SU-DHL-6 (cell line): ENCODE measurements at regions not wholly inside any gene's neighbourhood (a gene's known extent, or its start where the extent isn't known, plus 50 kb on each side); places are given as distances from the start of the nearest gene placed in this dataset.

ENCODE experiments used
- H2AFZ ChIP-seq: fragments of 200-600 bp; sonication (generic); 2 replicates; pipeline ENCODE4 v1.6.1; 2014; ENCODE audit warnings: low read depth, mild to moderate bottlenecking, moderate library complexity, mixed read lengths, antibody characterized with exemption, low read length; ENCODE audit not compliant: severe bottlenecking
- H3F3A ChIP-seq: fragments of 200-600 bp; shearing (Covaris generic); 2 replicates; pipeline ENCODE4 v1.6.0; 2016; ENCODE audit warnings: antibody characterized with exemption, mild to moderate bottlenecking; ENCODE audit not compliant: insufficient read depth
- H3K27ac ChIP-seq: fragments of 200-600 bp; sonication (generic); 2 replicates; pipeline ENCODE4 v1.5.1; 2016; ENCODE audit warnings: low read depth, mild to moderate bottlenecking, low read length, moderate library complexity, mixed read lengths
- H3K27me3 ChIP-seq: fragments of 200-600 bp; sonication (generic), shearing (Covaris generic); 2 replicates; pipeline ENCODE4 v1.6.0; 2014; ENCODE audit warnings: mild to moderate bottlenecking, low read length
- H3K36me3 ChIP-seq: fragments of 200-600 bp; sonication (generic); 2 replicates; pipeline ENCODE4 v1.6.1; 2014; ENCODE audit warnings: mild to moderate bottlenecking, low read length, mixed read lengths
- H3K4me2 ChIP-seq: fragments of 300-600, 200-600 bp; shearing (Covaris generic), sonication (generic); 2 replicates; pipeline ENCODE4 v1.6.0; 2014; ENCODE audit warnings: low read length, low read depth, mild to moderate bottlenecking; ENCODE audit not compliant: poor library complexity, severe bottlenecking
- H3K4me3 ChIP-seq: fragments of 200-600 bp; sonication (generic); 2 replicates; pipeline ENCODE4 v1.5.1; 2014; ENCODE audit warnings: antibody characterized with exemption, low read length, mild to moderate bottlenecking, mixed read lengths; ENCODE audit not compliant: insufficient read depth, poor library complexity, severe bottlenecking
- H3K79me2 ChIP-seq: fragments of 200-600 bp; sonication (generic); 2 replicates; pipeline ENCODE4 v1.6.1; 2014; ENCODE audit warnings: mild to moderate bottlenecking, low read length, moderate library complexity; ENCODE audit not compliant: insufficient read depth
- H3K9ac ChIP-seq: fragments of 200-600 bp; sonication (generic); 2 replicates; pipeline ENCODE4 v1.7.0; 2014; ENCODE audit warnings: mild to moderate bottlenecking, low read length
- H3K9me2 ChIP-seq: fragments of 200-600 bp; sonication (generic); replicated peaks from 2 replicates; pipeline ENCODE4 v1.6.1; 2014; ENCODE audit warnings: low read length; ENCODE audit not compliant: insufficient read depth
- H3K9me3 ChIP-seq: fragments of 200-600 bp; sonication (generic); 2 replicates; pipeline ENCODE4 v1.6.1; 2014; ENCODE audit warnings: low read length, mixed read lengths; ENCODE audit not compliant: insufficient read depth
- H4K20me1 ChIP-seq: fragments of 200-600 bp; sonication (generic); 2 replicates; pipeline ENCODE4 v1.6.1; 2014; ENCODE audit warnings: low read depth, mild to moderate bottlenecking, antibody characterized with exemption, low read length, moderate library complexity, mixed read lengths
- CTCF ChIP-seq: fragments of 200-600 bp; sonication (generic); IDR thresholded peaks from one replicate; pipeline ENCODE4 v1.5.1; 2017; ENCODE audit warnings: antibody characterized with exemption, mild to moderate bottlenecking, low read length, moderate library complexity; ENCODE audit not compliant: insufficient read depth, poor library complexity, severe bottlenecking
- EZH2phosphoT487 ChIP-seq: fragments of 200-600 bp; sonication (generic), shearing (Covaris generic); conservative IDR thresholded peaks from 2 replicates; pipeline ENCODE4 v1.6.1; 2018; ENCODE audit warnings: mild to moderate bottlenecking, antibody characterized with exemption, low read length, moderate library complexity, mixed read lengths

GRCh38 chr2:41727711-41728110, 320.1 kb upstream of the PKDCC start:
- Histone ChIP-seq H3K9me3 (no peaks in the 10 kb centered on the region), H3K9ac (no peak overlapping the region), H3F3A (no peaks in the 10 kb centered on the region), H3K79me2 (no peaks in the 10 kb centered on the region), H3K27ac (no peak overlapping the region), H3K4me3 (no peak overlapping the region), H3K27me3 (no peaks in the 10 kb centered on the region), H2AFZ (no peak overlapping the region), H3K4me2 (no peak overlapping the region), H3K36me3 (no peaks in the 10 kb centered on the region), H4K20me1 (no peaks in the 10 kb centered on the region), H3K9me2 (no peaks in the 10 kb centered on the region)
- no peak for TF ChIP-seq CTCF
- no peak for TF ChIP-seq EZH2phosphoT487

- no peaks in the 10 kb centered on the region for H3F3A ChIP-seq
- TF ChIP-seq CTCF = no peak
- TF ChIP-seq EZH2phosphoT487 = no peak
- no peaks in the 10 kb centered on the region for H3K9me2 ChIP-seq
- H3K27me3 ChIP-seq = no peaks in the 10 kb centered on the region
- H3K4me2 ChIP-seq = no peak overlapping the region
- H3K79me2 ChIP-seq = no peaks in the 10 kb centered on the region
- no peak overlapping the region for H3K9ac ChIP-seq
- H3K36me3 ChIP-seq = no peaks in the 10 kb centered on the region
- H3K9me3 ChIP-seq = no peaks in the 10 kb centered on the region
- H2AFZ ChIP-seq = no peak overlapping the region
- H4K20me1 ChIP-seq = no peaks in the 10 kb centered on the region
- H3K4me3 ChIP-seq = no peak overlapping the region
- no peak overlapping the region for H3K27ac ChIP-seq
Observed at GRCh38 chr2:41728788-41729338, 319.0 kb upstream of the PKDCC start.

GRCh38 chr2:41729800-41730364, 317.9 kb upstream of the PKDCC start:
- Histone ChIP-seq H3K9ac (no peak overlapping the region), H2AFZ (no peak overlapping the region), H3K36me3 (no peaks in the 10 kb centered on the region), H3K9me2 (no peaks in the 10 kb centered on the region), H3K79me2 (no peaks in the 10 kb centered on the region), H3K4me2 (no peak overlapping the region), H3F3A (no peaks in the 10 kb centered on the region), H3K27ac (no peak overlapping the region), H3K27me3 (no peaks in the 10 kb centered on the region), H3K9me3 (no peaks in the 10 kb centered on the region), H4K20me1 (no peaks in the 10 kb centered on the region), H3K4me3 (no peak overlapping the region)
- TF ChIP-seq CTCF = no peak
- TF ChIP-seq EZH2phosphoT487 = no peak
